ENCODE measurements at regions not wholly inside any gene's neighbourhood (a gene's known extent, or its start where the extent isn't known, plus 50 kb on each side); places are given as distances from the start of the nearest gene placed in this dataset.

DNA sequence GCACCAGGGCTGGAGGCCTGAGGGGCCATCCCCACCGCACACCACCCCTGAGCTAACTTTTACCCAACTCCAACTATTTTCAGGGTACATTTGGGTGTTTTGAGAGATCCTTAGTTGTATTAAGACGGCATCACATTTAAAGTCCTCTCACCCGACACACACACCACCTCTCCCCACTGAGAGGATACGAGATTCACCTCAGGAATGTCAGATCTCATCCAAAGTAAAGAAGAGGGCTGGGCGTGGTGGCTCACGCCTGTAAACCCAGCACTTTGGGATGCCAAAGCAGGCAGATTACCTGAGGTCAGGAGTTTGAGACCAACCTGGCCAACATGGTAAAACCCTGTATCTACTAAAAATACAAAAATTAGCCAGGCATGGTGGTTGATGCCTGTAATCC lies 88.4 kb downstream of the RBFOX3 start:
- Histone ChIP-seq H4K20me1 (replicated peaks; ENCODE audit: control insufficient read depth, extremely low read depth, insufficient read depth, low read length) (no peaks in the 10 kb centered on the region), H3K9ac (replicated peaks; ENCODE audit: extremely low read depth, insufficient read depth, low read length) (no peak overlapping the region), H3K36me3 (ENCODE audit: control insufficient read depth in 2 of 2, extremely low read depth in 1 of 2, insufficient read depth in 2 of 2, low read length in 2 of 2) (no peaks in the 10 kb centered on the region), H3K27ac (ENCODE audit: insufficient read depth, low read depth, low read length) (no peak overlapping the region), H3K79me2 (ENCODE audit: control insufficient read depth, insufficient read depth, low read length) (no peaks in the 10 kb centered on the region), H3K4me1 (ENCODE audit: control insufficient read depth, extremely low read depth, insufficient read depth, low read length) (no peaks in the 10 kb centered on the region), H2AFZ (ENCODE audit: low read depth, low read length) (no peak overlapping the region), H3K9me1 (replicated peaks; ENCODE audit: control insufficient read depth, extremely low read depth, insufficient read depth, low read length) (no peaks in the 10 kb centered on the region), H3K27me3 (ENCODE audit: control insufficient read depth in 2 of 2, insufficient read depth in 2 of 2, low read length in 2 of 2) (peaks cover 0 to 5% of the 10 kb centered on the region in 2 experiments), H3K4me2 (ENCODE audit: insufficient read depth, low read length) (no peak overlapping the region), H3K4me3 (replicated peaks in 1 of 3; ENCODE audit: insufficient read depth in 1 of 3, low read depth in 1 of 3, low read length in 3 of 3) (no peak overlapping the region), H3K9me3 (replicated peaks; ENCODE audit: control insufficient read depth, insufficient read depth, low read length) (no peaks in the 10 kb centered on the region)
- no peak for DNase-seq (ENCODE audit: low read depth, low spot score)
- FAIRE-seq: no peak
- no TSS peak for BruUV-seq (replicated peaks)
- CTCF ChIA-PET: no interaction called here
- POLR2A ChIA-PET: no interaction called here
- TF ChIP-seq GATA2 (IDR thresholded peaks at IDR 0.05; ENCODE audit: insufficient read depth, insufficient read length, low read depth, low read length) (no peak), POLR2AphosphoS5 (IDR thresholded peaks at IDR 0.05; ENCODE audit: insufficient read depth, low read depth, low read length) (no peak), JUN (IDR thresholded peaks at IDR 0.05; ENCODE audit: borderline replicate concordance, insufficient read depth, insufficient read length, low read depth) (no peak), MYC (IDR thresholded peaks at IDR 0.05; ENCODE audit: low read depth, low read length) (no peak), FOS (IDR thresholded peaks at IDR 0.05; ENCODE audit: borderline replicate concordance, insufficient read depth, low read length) (no peak), EZH2 (IDR thresholded peaks at IDR 0.05; ENCODE audit: borderline replicate concordance, low read depth, low read length, severe bottlenecking) (no peak), POLR2A (IDR thresholded peaks at IDR 0.05; ENCODE audit: low read depth, low read length) (no peak)
- TF ChIP-seq, protein P1, sequence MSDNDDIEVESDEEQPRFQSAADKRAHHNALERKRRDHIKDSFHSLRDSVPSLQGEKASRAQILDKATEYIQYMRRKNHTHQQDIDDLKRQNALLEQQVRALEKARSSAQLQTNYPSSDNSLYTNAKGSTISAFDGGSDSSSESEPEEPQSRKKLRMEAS (IDR thresholded peaks at IDR 0.05; ENCODE audit: insufficient read depth, insufficient read length): no peak
- TF ChIP-seq, protein P2, sequence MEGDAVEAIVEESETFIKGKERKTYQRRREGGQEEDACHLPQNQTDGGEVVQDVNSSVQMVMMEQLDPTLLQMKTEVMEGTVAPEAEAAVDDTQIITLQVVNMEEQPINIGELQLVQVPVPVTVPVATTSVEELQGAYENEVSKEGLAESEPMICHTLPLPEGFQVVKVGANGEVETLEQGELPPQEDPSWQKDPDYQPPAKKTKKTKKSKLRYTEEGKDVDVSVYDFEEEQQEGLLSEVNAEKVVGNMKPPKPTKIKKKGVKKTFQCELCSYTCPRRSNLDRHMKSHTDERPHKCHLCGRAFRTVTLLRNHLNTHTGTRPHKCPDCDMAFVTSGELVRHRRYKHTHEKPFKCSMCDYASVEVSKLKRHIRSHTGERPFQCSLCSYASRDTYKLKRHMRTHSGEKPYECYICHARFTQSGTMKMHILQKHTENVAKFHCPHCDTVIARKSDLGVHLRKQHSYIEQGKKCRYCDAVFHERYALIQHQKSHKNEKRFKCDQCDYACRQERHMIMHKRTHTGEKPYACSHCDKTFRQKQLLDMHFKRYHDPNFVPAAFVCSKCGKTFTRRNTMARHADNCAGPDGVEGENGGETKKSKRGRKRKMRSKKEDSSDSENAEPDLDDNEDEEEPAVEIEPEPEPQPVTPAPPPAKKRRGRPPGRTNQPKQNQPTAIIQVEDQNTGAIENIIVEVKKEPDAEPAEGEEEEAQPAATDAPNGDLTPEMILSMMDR (IDR thresholded peaks at IDR 0.05; ENCODE audit: extremely low read depth in 1 of 2, insufficient read depth in 1 of 2, low read depth in 1 of 2, low read length in 2 of 2): no peak
- intact Hi-C loops (cut with micrococcal nuclease): no loop called here
- dilution Hi-C loops (cut with MboI; ENCODE audit: extremely low pct_ligation_motif_present, low sequenced_read_pairs): no loop called here
